Rectal smooth muscle tissue (tissue), 1 donor: ENCODE measurements at regions not wholly inside any gene's neighbourhood (a gene's known extent, or its start where the extent isn't known, plus 50 kb on each side); places are given as distances from the start of the nearest gene placed in this dataset.

Experiments
- H3K27ac ChIP-seq: one replicate; pipeline ENCODE4 v1.7.0; 2013; ENCODE audit warnings: low read depth, low read length, inconsistent platforms
- H3K27me3 ChIP-seq: one replicate; pipeline ENCODE4 v1.7.0; 2013; ENCODE audit warnings: low read length; ENCODE audit not compliant: control insufficient read depth, insufficient read depth
- H3K36me3 ChIP-seq: one replicate; pipeline ENCODE4 v1.7.0; 2013; ENCODE audit warnings: low read length; ENCODE audit not compliant: control insufficient read depth, insufficient read depth
- H3K4me1 ChIP-seq: one replicate; pipeline ENCODE4 v1.7.0; 2013; ENCODE audit warnings: low read length; ENCODE audit not compliant: control insufficient read depth, insufficient read depth
- H3K4me3 ChIP-seq: one replicate; pipeline ENCODE4 v1.7.0; 2013; ENCODE audit warnings: low read length
- H3K9ac ChIP-seq: one replicate; pipeline ENCODE4 v1.7.0; 2013; ENCODE audit warnings: low read length

DNA sequence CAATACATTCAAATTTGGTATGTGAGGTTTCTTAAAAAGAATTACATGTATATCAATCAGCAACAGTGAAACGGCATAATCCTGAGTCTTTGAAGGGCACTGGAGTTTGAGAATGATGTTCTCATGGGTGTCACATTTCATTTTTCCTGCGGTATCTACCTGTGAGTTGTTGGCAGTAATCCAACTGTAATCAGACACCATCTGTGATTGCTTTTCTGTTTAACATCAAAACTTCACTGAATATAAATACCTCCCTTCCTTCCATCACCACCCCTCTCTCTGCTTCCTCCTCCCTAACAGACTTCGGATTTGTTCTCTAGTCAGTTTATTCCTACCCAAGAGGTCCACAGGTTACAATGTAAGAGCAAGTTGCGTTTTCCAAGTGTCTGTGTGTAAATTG is 275.2 kb upstream of the PCSK5 start:
- Histone ChIP-seq H3K4me1 (no peaks in the 10 kb centered on the region), H3K4me3 (no peak overlapping the region), H3K27me3 (no peaks in the 10 kb centered on the region)

DNA sequence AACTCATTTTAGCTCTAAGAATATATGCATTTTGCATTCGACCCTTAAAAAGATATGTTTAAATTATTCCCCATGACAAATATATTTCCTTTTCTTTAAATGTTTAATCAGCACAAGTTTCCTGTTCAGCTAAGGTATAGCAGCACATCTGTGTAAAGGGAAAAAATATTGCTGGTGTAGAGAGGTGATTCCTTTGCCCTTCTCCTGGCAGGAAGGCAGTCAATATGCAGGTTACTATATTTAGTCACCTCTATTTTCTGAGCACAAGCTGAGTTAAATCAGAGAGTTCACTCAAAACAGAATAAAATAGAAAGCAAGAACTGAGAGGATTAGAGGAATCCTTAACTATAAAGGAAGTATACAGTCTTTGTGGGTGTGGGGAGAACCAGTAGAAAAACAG is 274.4 kb upstream of the PCSK5 start:
- H3K27me3 ChIP-seq: no peaks in the 10 kb centered on the region

More for the DNA sequence above, 275.2 kb upstream of the PCSK5 start:
- Histone ChIP-seq H3K36me3 (no peaks in the 10 kb centered on the region), H3K27ac (no peak overlapping the region), H3K9ac (no peak overlapping the region)

DNA sequence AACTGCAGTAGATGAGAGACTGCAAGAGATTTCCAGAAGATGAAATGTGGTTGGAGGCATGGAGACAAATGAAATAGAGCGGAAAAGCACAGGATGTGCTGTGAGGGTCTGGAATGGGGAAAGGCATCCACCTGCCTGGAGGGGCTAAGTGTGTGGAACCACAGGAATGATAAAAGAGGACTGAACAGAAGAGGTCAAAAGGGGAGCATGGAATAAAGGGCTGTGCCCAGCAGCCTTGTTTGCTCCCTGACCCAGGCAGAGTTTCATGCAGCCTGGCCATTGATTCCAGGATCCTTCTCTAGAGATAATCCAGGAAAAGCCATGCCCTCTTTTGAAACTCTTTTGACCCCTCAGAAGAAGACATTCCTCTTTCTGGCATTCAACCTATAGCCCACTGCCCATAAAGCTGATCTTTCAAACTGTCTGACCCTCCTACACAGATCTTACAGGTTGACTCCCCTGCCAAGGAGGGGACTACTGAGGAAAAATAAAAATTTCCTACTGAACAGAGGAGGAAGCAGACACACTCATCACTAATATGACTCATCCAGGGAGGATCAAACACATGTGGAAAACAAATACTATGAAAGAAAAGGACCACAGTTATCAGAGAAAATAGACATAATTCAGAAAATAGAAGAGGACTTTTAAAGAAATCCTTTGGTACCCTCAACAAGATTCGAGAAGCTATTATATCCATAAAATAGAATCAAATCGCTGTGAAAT is 273.5 kb upstream of the PCSK5 start:
- Histone ChIP-seq H3K27me3 (no peaks in the 10 kb centered on the region), H3K36me3 (no peaks in the 10 kb centered on the region), H3K9ac (no peak overlapping the region), H3K4me3 (no peak overlapping the region), H3K27ac (no peak overlapping the region), H3K4me1 (no peaks in the 10 kb centered on the region)

More for the DNA sequence above, 274.4 kb upstream of the PCSK5 start:
- Histone ChIP-seq H3K27ac (no peak overlapping the region), H3K36me3 (no peaks in the 10 kb centered on the region), H3K4me3 (no peak overlapping the region), H3K4me1 (no peaks in the 10 kb centered on the region), H3K9ac (no peak overlapping the region)

DNA sequence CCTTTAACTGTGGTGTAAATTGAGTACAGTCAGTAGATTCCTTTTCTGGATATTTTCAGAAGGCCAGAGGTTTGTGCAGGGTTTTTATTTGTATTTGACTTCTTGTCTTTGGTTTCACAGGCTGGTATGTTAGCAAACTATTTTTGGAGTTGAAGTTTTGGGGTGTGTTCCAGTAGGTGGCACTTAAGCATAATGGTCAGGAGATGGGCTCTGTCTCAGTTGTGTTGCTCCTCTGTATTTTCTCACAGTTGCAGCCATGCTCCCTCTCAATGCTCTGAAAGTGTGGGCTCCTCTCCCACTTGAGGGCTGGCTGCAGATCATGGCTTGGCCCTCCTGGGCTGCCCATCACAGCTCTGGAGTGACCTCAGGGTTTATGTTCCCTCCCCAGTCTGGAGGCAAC is 267.0 kb upstream of the PCSK5 start:
- no peaks in the 10 kb centered on the region for H3K36me3 ChIP-seq
- no peaks in the 10 kb centered on the region for H3K27me3 ChIP-seq
- no peak overlapping the region for H3K9ac ChIP-seq
- H3K4me3 ChIP-seq: no peak overlapping the region
- H3K4me1 ChIP-seq: no peaks in the 10 kb centered on the region
- no peak overlapping the region for H3K27ac ChIP-seq

DNA sequence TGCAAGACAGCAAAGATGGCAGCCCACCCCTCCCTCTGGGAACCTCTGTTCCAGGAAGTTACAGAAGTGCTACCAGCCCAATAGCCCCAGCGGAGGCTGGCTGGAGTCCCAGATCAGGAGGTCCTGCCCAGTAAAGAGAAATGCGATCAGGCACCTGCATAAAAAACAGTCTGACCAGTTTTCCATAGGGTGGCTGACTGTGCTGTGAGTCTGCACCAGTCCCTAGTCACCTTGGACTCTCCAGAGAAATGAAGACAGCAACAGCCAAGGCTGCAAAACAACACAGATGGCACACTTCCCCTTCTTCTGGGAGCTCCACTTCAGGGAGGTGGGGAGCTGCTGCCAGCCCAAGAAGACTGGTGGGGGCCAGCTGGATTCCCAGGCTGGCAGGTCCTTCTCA is 265.5 kb upstream of the PCSK5 start:
- Histone ChIP-seq H3K27me3 (no peaks in the 10 kb centered on the region), H3K4me3 (no peak overlapping the region), H3K27ac (no peak overlapping the region), H3K9ac (no peak overlapping the region), H3K36me3 (no peaks in the 10 kb centered on the region), H3K4me1 (no peaks in the 10 kb centered on the region)

DNA sequence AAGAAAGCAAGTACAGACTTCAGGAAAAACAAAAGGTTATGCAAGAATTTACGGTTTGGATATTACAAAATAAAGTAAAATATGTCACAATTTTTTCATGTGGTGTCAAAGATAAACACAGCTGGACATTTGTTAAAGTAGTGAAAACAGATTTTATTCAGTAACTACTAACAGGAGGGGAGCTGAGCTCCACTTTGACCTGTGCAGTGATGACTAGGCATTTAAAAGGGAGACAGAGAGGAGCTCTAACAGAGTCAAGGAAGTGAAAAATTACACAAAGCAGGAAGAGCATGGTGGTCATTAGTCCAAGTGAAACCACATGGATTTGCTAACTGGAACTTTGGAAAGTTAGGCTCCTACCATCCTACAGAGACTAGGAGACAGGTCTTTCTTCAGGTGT is 263.6 kb upstream of the PCSK5 start:
- no peak overlapping the region for H3K9ac ChIP-seq
- H3K27me3 ChIP-seq: no peaks in the 10 kb centered on the region
- no peak overlapping the region for H3K27ac ChIP-seq
- H3K4me1 ChIP-seq: no peaks in the 10 kb centered on the region
- no peak overlapping the region for H3K4me3 ChIP-seq
- H3K36me3 ChIP-seq: no peaks in the 10 kb centered on the region

DNA sequence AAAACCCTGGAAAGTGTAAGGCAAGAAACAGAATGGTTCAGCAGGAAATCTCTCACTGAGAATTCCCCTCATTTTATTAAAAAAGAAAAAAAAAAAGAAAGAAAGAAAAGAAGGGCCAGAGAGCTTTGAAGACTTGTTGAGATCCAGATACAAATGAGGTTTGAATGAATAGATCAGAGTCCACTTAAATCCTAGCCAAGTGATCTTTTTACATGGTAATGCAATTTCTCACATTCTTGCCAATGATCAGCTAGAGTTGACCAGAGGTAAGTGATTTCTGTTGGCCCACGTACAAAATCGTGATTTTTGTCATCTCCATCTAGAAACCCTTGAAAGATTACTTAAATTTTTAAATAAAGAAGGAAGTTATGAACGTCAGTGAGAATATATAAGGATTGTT is 261.5 kb upstream of the PCSK5 start:
- Histone ChIP-seq H3K27ac (no peak overlapping the region), H3K4me1 (no peaks in the 10 kb centered on the region), H3K4me3 (no peak overlapping the region), H3K27me3 (no peaks in the 10 kb centered on the region), H3K36me3 (no peaks in the 10 kb centered on the region), H3K9ac (no peak overlapping the region)

DNA sequence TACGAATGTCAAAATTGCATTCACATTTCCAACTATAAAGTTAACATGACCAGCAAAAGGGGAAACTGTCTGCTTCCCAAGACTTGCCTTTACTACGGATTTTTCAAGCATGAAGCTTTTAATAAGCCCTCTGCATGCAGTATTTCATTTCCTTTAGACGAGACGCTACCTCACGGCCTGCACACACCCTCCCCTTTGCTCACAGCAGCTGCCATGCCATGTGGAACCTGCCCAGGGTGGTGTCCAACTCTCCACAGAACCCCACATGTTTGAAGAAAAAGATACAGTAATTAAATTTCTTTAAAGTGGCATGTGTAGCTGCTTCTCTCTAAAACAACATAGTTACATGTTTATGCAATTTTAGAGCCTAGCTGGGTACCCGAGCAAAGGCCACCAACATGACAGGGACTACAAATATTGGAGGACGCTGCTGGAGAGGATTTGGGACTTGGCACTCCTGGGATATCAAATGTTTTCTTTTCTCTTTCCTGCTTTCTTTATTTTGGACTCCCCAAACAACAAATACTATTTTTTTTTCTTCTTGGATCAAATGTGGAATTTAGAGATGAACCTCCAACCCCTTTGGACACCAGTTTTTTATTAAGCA is 256.9 kb upstream of the PCSK5 start:
- no peak overlapping the region for H3K27ac ChIP-seq
- H3K4me3 ChIP-seq: no peak overlapping the region
- H3K27me3 ChIP-seq: no peaks in the 10 kb centered on the region

DNA sequence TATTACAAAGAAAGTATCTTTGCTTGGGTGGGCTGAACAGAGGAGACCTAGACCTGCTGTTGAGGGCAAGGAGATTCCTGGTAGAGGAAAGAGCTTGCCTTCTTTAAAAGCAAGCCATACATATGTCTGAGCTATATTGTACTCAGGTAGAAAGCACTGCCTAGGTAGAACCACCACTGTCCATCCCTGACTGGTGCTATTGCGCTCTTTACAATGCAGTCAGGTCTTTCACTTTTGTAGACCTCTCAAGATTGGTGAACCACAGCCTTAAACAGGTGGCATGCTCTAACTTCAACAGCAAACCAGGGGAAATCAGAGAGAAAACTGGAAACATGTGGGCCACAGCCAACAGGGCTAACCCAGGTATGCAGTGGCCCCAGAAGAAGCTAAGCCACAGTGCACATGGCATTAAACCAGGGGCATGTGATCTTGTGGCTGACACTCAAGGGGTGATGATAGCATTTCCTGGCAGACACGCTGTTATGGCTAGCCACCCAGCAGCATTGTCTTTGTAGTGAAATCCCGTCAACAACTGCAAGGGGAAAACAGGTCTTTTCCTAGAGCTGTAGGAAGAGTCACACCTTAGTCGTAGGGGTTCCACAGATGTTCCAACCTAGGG is 253.9 kb upstream of the PCSK5 start:
- Histone ChIP-seq H3K9ac (no peak overlapping the region), H3K27ac (no peak overlapping the region)

More for the DNA sequence above, 256.9 kb upstream of the PCSK5 start:
- H3K4me1 ChIP-seq: no peaks in the 10 kb centered on the region
- H3K36me3 ChIP-seq: no peaks in the 10 kb centered on the region
- H3K9ac ChIP-seq: no peak overlapping the region

DNA sequence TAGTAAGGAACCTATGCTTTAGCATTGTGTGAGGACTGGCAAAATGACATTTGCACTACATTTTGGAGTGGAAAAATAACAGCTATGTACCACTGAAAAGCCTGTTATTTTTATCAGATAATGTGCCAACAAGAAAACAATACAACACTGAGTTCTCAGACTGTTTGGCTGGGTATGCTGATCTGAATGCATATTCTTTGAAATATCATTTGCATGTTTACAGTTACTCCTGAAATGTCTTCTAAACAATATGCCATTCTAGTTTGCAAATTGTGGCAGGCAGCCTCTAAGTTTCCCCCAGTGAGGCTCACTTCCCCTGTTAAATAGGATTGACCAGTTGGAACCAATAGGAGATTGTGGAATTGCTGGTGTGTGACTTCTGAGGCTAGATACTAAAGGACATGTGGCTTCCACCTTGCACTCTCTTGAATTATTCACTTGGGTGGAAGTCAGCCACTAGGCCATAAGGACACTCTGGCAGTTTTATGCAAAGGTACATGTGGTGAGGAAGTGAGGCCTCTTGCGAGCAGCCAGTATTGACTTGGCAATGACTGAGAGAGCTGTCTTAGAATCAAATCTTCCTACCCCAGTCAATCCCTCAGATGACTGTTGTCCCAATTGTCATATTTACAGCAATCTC is 250.4 kb upstream of the PCSK5 start:
- no peaks in the 10 kb centered on the region for H3K27me3 ChIP-seq
- no peaks in the 10 kb centered on the region for H3K36me3 ChIP-seq
- H3K27ac ChIP-seq: no peak overlapping the region
- no peak overlapping the region for H3K9ac ChIP-seq
- no peaks in the 10 kb centered on the region for H3K4me1 ChIP-seq
- H3K4me3 ChIP-seq: no peak overlapping the region

More for the DNA sequence above, 253.9 kb upstream of the PCSK5 start:
- Histone ChIP-seq H3K4me1 (no peaks in the 10 kb centered on the region), H3K27me3 (no peaks in the 10 kb centered on the region), H3K4me3 (no peak overlapping the region), H3K36me3 (no peaks in the 10 kb centered on the region)

DNA sequence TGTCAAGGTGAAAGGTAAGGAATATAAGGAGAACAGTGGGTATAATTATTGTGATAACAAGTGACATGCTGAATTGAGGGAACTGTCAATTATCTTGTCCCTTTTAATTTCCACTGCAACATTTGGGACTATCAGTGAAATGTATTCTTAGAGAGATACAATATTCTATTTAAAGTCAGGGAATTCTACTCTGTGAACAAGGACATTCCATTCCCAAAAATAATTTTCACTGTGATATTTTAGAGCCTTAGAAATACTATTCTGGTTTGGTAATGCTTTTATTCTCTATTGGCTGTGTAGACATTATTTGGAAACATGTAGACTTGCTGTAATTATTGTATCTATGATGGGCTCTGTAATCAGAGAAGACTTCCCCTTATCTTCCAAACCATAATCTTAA is 248.0 kb upstream of the PCSK5 start:
- no peaks in the 10 kb centered on the region for H3K36me3 ChIP-seq
- no peaks in the 10 kb centered on the region for H3K27me3 ChIP-seq
- H3K27ac ChIP-seq: no peak overlapping the region
- H3K9ac ChIP-seq: no peak overlapping the region
- no peaks in the 10 kb centered on the region for H3K4me1 ChIP-seq
- no peak overlapping the region for H3K4me3 ChIP-seq

DNA sequence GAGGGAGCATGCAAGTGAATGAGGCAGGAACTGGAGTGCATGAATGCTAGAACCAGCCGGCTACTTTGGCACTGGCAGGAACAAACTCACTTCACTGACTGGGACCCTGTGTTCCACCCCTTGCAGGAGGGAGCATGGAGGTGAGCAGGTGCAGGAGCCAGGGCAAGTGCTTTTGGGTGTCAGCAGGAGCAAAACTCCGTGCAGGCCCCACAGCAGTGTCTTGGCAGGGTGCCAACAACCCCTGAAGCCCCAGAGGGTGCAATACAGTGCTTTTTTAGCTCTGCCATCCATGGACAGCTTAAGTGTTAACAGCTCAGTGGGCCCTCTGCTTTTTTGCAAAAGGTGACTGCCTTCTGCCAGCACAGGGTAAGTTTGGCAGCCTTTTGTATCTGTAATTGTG is 245.8 kb upstream of the PCSK5 start:
- Histone ChIP-seq H3K4me3 (no peak overlapping the region), H3K36me3 (no peaks in the 10 kb centered on the region), H3K9ac (no peak overlapping the region), H3K4me1 (no peaks in the 10 kb centered on the region), H3K27ac (no peak overlapping the region), H3K27me3 (no peaks in the 10 kb centered on the region)
